LNCaP clone FGC (cell line): ENCODE measurements at regions not wholly inside any gene's neighbourhood (a gene's known extent, or its start where the extent isn't known, plus 50 kb on each side); places are given as distances from the start of the nearest gene placed in this dataset.

Source experiments
- DNase-seq: peaks from one replicate; pipeline ENCODE4 v3.0.0-alpha.2; 2011; ENCODE audit warnings: low read depth
- H3K4me3 ChIP-seq: 2 replicates; pipeline ENCODE4 v1.5.1; 2011; ENCODE audit warnings: mild to moderate bottlenecking, low read depth, low read length, control low read depth
- TF ChIP-seq, protein P1 (sequence below): IDR thresholded peaks from 2 replicates; pipeline ENCODE4 v1.5.1; 2012; ENCODE audit warnings: mild to moderate bottlenecking; ENCODE audit not compliant: control insufficient read depth, insufficient read depth; ENCODE audit errors: extremely low read depth

DNA sequence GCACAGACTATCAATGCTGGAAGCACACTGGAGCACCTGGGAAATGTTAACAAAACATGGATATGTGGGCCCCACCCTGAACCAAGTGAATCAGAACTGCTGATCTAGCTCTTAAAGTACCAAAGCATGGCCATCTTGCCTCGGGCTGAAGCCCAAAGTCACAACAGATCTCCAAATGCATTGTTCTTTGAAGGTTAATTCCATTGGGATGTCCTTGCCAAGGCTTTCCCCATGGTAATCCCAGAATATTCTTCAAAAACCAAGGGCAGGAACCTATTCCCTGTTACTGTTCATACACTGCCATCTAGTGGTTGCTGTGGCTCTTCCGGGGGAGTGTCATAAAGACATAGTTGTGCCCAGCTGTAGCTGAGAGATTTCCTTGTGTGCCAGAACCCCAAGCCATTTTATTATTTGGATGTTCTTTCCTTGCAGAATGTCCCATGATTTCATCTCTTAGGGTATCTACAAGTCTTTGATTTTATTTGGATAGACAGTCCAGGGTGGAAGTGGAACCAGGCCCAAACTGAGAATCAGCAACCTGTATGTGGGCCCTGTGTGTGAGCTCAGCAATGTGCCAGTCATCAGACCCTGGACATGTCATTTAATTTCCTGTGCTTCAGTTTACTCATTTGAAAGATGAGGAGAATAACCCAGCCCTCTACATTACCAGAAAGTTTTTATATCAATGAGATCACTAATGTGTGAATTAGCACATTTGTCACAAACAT is 290.0 kb downstream of the ACTL7B start:
- TF ChIP-seq, protein P1, sequence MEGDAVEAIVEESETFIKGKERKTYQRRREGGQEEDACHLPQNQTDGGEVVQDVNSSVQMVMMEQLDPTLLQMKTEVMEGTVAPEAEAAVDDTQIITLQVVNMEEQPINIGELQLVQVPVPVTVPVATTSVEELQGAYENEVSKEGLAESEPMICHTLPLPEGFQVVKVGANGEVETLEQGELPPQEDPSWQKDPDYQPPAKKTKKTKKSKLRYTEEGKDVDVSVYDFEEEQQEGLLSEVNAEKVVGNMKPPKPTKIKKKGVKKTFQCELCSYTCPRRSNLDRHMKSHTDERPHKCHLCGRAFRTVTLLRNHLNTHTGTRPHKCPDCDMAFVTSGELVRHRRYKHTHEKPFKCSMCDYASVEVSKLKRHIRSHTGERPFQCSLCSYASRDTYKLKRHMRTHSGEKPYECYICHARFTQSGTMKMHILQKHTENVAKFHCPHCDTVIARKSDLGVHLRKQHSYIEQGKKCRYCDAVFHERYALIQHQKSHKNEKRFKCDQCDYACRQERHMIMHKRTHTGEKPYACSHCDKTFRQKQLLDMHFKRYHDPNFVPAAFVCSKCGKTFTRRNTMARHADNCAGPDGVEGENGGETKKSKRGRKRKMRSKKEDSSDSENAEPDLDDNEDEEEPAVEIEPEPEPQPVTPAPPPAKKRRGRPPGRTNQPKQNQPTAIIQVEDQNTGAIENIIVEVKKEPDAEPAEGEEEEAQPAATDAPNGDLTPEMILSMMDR = peak; percentile 94
- peak; percentile 83 for DNase-seq
- H3K4me3 ChIP-seq = no peak overlapping the region

DNA sequence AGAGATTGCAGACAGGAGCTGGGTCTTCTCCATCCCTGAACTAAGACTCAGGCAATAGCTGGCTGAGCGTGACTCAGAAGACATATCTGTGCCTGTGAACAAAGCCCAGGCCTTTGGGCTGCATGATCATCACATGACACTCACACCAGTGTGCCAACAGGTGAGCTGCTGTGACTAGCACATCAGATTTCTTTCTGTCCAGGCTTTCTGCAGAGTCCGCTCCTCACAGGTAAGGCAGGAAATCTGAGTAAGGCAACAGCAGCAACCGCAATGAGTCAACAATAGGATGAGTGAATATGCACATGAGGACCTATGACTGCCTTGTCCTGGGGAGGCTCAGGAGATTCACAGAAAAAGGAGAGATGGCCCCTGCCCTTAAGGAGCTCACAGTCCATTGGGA is 293.6 kb downstream of the ACTL7B start:
- DNase-seq = no peak
- TF ChIP-seq, protein P1 = no peak

DNA sequence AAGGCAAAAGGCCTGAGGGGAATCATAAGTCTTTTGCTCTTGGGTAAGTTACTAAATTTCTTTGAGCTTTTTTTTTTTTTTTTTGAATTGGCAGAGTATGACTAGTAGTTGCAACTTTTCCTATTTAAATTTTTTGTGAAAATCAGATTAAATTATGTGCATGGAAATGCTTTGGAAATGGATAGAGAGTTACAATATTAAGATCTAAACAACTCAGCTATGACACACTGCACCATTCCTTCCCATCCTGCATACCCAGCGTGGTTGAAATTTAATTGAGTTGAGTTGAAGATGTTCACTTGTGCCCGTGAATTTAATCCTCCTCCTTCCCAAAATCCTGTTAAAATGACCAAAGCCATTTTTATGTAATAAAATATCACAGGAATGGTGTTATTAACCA is 296.4 kb downstream of the ACTL7B start:
- TF ChIP-seq, protein P1 = no peak
- no peak for DNase-seq
- H3K4me3 ChIP-seq = no peak overlapping the region

More for the DNA sequence above, 293.6 kb downstream of the ACTL7B start:
- H3K4me3 ChIP-seq = no peak overlapping the region

DNA sequence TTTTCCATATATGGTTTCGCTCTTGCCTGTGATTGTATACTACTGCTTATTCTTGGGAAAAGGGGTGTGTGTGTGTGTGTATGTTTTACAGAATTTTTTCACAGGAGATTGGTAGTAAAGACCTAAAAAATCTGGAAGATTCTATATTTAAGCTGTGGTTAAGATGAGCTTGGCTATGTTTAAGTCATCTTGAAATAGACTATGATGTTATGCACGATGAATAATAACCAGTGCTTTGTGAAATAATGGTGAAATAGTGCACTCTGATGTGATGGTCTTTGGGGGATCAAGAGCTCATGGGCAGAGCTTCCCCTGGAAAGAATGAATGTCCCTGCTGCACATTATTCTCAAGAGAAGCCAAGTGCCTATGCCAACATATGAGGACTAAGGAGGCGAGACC is 301.0 kb downstream of the ACTL7B start:
- TF ChIP-seq, protein P1 = no peak
- DNase-seq = no peak
- H3K4me3 ChIP-seq = no peak overlapping the region

DNA sequence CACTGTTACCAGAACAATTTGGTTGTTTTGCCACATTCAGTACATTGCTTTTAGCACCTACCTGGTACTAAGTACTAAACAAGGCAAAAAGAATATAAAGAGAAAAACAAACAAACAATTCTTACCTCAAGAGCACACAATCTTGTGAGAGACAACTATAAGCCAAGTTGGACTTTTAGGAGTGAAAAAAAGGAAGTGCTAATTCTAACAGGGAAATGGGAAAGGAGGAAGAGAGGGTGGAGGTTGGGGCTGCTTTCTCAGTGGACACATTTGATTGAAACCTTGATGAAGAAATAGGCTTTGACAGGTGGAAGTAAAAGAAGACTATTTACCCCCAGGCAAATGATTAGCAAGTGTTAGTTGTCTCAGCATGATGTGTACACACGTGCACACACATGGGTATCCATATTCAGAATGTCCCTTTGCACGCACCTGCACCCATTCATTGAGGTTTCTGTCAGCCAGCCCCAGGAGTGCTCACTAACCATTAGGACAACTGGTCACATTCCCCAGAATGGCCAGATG is 302.6 kb downstream of the ACTL7B start:
- TF ChIP-seq, protein P1 = no peak
- DNase-seq = no peak
- no peak overlapping the region for H3K4me3 ChIP-seq

DNA sequence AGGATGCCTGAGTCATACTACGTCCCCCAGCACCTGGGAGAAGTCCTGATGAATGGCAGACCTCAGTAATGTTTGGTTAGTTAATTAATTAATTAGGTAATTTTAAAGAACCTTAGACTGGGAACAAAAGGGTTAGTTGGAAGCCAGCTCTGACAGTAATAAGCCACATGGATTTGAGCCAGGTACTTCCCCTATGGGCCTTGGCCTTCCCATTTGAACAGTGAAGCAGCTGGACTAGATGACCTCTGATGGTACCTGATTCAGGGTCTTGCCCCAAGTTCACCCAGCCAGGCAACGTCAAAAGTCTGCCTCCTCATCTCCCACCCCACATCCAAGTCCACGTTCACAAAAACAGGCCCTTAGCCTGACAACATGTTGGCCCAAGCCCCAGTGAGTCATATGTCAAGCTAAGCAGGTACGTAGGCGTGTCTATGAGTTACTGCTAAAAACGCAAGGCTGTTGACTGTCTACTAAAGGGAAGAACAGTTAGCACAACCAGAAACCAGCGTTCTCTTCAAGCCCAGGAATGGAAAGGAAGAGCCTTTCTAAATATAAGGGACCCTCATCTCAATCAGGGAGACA is 303.2 kb downstream of the ACTL7B start:
- H3K4me3 ChIP-seq = no peak overlapping the region
- DNase-seq = no peak
- TF ChIP-seq, protein P1 = no peak
